OCI-LY7 (cell line): ENCODE measurements at regions not wholly inside any gene's neighbourhood (a gene's known extent, or its start where the extent isn't known, plus 50 kb on each side); places are given as distances from the start of the nearest gene placed in this dataset.

Experiments
- BruUV-seq: library from RNA; stranded (reverse); fragments of 400-500 nt; replicated peaks from 2 replicates; lab custom pipeline; 2021; lab: Mats Ljungman, UMichigan
- CTCF ChIA-PET: fragments of 300-600 bp; sonication (Branson Sonifier 250); formaldehyde crosslinking; loops from one replicate; lab custom pipeline; 2022; ENCODE audit warnings: antibody characterized with exemption; ENCODE audit not compliant: unreplicated experiment; lab: Charles Lee
- POLR2A ChIA-PET: fragments of 300-600 bp; sonication (Branson Sonifier 250); formaldehyde crosslinking; loops from one replicate; lab custom pipeline; 2022; ENCODE audit warnings: antibody characterized with exemption; lab: Charles Lee
- DNase-seq: peaks from one replicate; pipeline ENCODE4 v3.0.0-alpha.2; 2015; ENCODE audit warnings: low spot score
- H2AFZ ChIP-seq: fragments of 200-600 bp; sonication (generic), shearing (Covaris generic); 2 replicates; pipeline ENCODE4 v1.6.1; 2014; ENCODE audit warnings: mild to moderate bottlenecking, antibody characterized with exemption, low read length, moderate library complexity
- H3K27ac ChIP-seq: fragments of 200-600 bp; sonication (generic); 2 replicates; pipeline ENCODE4 v1.5.1; 2014; ENCODE audit warnings: mixed run types, low read depth, mild to moderate bottlenecking, moderate library complexity, low read length, inconsistent platforms; ENCODE audit not compliant: poor library complexity, severe bottlenecking
- H3K36me3 ChIP-seq: fragments of 200-600 bp; sonication (generic); 2 replicates; pipeline ENCODE4 v1.6.1; 2014; ENCODE audit warnings: mild to moderate bottlenecking, antibody characterized with exemption, low read length, moderate library complexity, mixed read lengths; ENCODE audit not compliant: insufficient read depth
- H3K4me1 ChIP-seq: fragments of 200-600 bp; sonication (generic); 2 replicates; pipeline ENCODE4 v1.5.1; 2014; ENCODE audit warnings: mild to moderate bottlenecking, low read length; ENCODE audit not compliant: insufficient read depth, poor library complexity, severe bottlenecking
- H3K4me2 ChIP-seq: fragments of 200-600 bp; sonication (generic); 2 replicates; pipeline ENCODE4 v1.6.1; 2014; ENCODE audit warnings: mild to moderate bottlenecking, low read length
- H3K4me3 ChIP-seq: fragments of 200-600 bp; sonication (generic); 2 replicates; pipeline ENCODE4 v1.5.1; 2014; ENCODE audit warnings: mild to moderate bottlenecking, low read depth, low read length; ENCODE audit not compliant: poor library complexity, severe bottlenecking
- H3K79me2 ChIP-seq: fragments of 200-600 bp; sonication (generic); 2 replicates; pipeline ENCODE4 v1.6.1; 2016; ENCODE audit warnings: low read depth, mild to moderate bottlenecking, low read length, moderate library complexity, mixed read lengths; ENCODE audit not compliant: insufficient read depth
- H3K9me2 ChIP-seq: fragments of 200-600 bp; sonication (generic); 2 replicates; pipeline ENCODE4 v1.6.1; 2016; ENCODE audit warnings: mild to moderate bottlenecking, low read length, mixed read lengths; ENCODE audit not compliant: insufficient read depth
- H3K9me3 ChIP-seq: fragments of 200-600 bp; sonication (generic); 2 replicates; pipeline ENCODE4 v1.6.1; 2014; ENCODE audit warnings: mild to moderate bottlenecking, mixed run types, low read length, mixed read lengths
- H4K20me1 ChIP-seq: fragments of 200-600 bp; sonication (generic); 2 replicates; pipeline ENCODE4 v1.6.1; 2014; ENCODE audit warnings: mild to moderate bottlenecking, antibody characterized with exemption, low read length, moderate library complexity, mixed read lengths; ENCODE audit not compliant: insufficient read depth
- CTCF ChIP-seq: fragments of 200-600 bp; sonication (generic); conservative IDR thresholded peaks from 2 replicates; pipeline ENCODE4 v1.5.1; 2014; ENCODE audit warnings: mild to moderate bottlenecking, antibody characterized with exemption, low read length, moderate library complexity, mixed read lengths
- EZH2phosphoT487 ChIP-seq: fragments of 200-600 bp; sonication (generic); IDR thresholded peaks from 2 replicates; pipeline ENCODE4 v1.6.1; 2018; ENCODE audit warnings: low read depth, borderline replicate concordance, mild to moderate bottlenecking, mixed run types, antibody characterized with exemption, low read length, moderate library complexity, mixed read lengths
- intact Hi-C: fragments of 100-400 bp; cut with micrococcal nuclease; formaldehyde crosslinking; loops from one replicate; pipeline ENCODE4 v1.10.0; 2022; ENCODE audit not compliant: unreplicated experiment

GRCh38 chr15:95975212-95975611, 355.3 kb upstream of the NR2F2 start:
- Histone ChIP-seq H2AFZ (no peak overlapping the region), H3K79me2 (no peaks in the 10 kb centered on the region), H3K4me1 (no peaks in the 10 kb centered on the region), H3K27ac (no peak overlapping the region), H3K36me3 (no peaks in the 10 kb centered on the region), H3K9me2 (no peaks in the 10 kb centered on the region), H3K4me2 (no peak overlapping the region), H3K9me3 (no peaks in the 10 kb centered on the region), H4K20me1 (no peaks in the 10 kb centered on the region), H3K4me3 (no peak overlapping the region)
- POLR2A ChIA-PET, result no interaction called here
- TF ChIP-seq CTCF (no peak), EZH2phosphoT487 (no peak)
- CTCF ChIA-PET, result no interaction called here
- no peak for DNase-seq
- intact Hi-C loops, result no loop called here
- no TSS peak for BruUV-seq

- Histone ChIP-seq H3K36me3 (no peaks in the 10 kb centered on the region), H3K4me3 (no peak overlapping the region), H4K20me1 (no peaks in the 10 kb centered on the region), H2AFZ (no peak overlapping the region), H3K9me2 (no peaks in the 10 kb centered on the region), H3K9me3 (no peaks in the 10 kb centered on the region), H3K27ac (no peak overlapping the region), H3K4me1 (no peaks in the 10 kb centered on the region), H3K4me2 (no peak overlapping the region), H3K79me2 (no peaks in the 10 kb centered on the region)
- BruUV-seq, result no TSS peak
- CTCF ChIA-PET, result no interaction called here
- no peak for DNase-seq
- intact Hi-C loops, result no loop called here
- TF ChIP-seq CTCF (no peak), EZH2phosphoT487 (no peak)
- POLR2A ChIA-PET, result no interaction called here
These were observed 351.2 kb upstream of the NR2F2 start for GRCh38 chr15:95979286-95979685.

- H3K79me2 ChIP-seq, result no peaks in the 10 kb centered on the region
These were observed 349.3 kb upstream of the NR2F2 start for GRCh38 chr15:95981209-95981608.

More at GRCh38 chr15:95981209-95981608, 349.3 kb upstream of the NR2F2 start:
- no peaks in the 10 kb centered on the region for H3K9me2 ChIP-seq
- H3K9me3 ChIP-seq, result no peaks in the 10 kb centered on the region
- TF ChIP-seq EZH2phosphoT487, result no peak
- no peak for TF ChIP-seq CTCF
- H3K4me2 ChIP-seq, result no peak overlapping the region
- no TSS peak for BruUV-seq
- ChIA-PET CTCF (no interaction called here), POLR2A (no interaction called here)
- H3K27ac ChIP-seq, result no peak overlapping the region
- no peaks in the 10 kb centered on the region for H3K36me3 ChIP-seq
- DNase-seq, result no peak
- no peaks in the 10 kb centered on the region for H4K20me1 ChIP-seq
- no peak overlapping the region for H2AFZ ChIP-seq
- H3K4me3 ChIP-seq, result no peak overlapping the region
- no peaks in the 10 kb centered on the region for H3K4me1 ChIP-seq
- intact Hi-C loops, result no loop called here
